ENCODE measurements at regions not wholly inside any gene's neighbourhood (a gene's known extent, or its start where the extent isn't known, plus 50 kb on each side); places are given as distances from the start of the nearest gene placed in this dataset.

- H3K4me1 ChIP-seq (ENCODE audit: control insufficient read depth in 5 of 5, insufficient read depth in 5 of 5, low read length in 5 of 5), result no peaks in the 10 kb centered on the region
- no peak for TF ChIP-seq CTCF (IDR thresholded peaks at IDR 0.05; ENCODE audit: control extremely low read depth, extremely low read depth)
- no peaks in the 10 kb centered on the region for H3K27me3 ChIP-seq (ENCODE audit: control insufficient read depth in 3 of 3, insufficient read depth in 3 of 3, low read length in 2 of 3)
- no peak overlapping the region for H3K9ac ChIP-seq (ENCODE audit: insufficient read depth in 1 of 2, low read length in 2 of 2)
- H3K4me3 ChIP-seq, result no peak overlapping the region
- no peaks in the 10 kb centered on the region for H3K36me3 ChIP-seq (ENCODE audit: control insufficient read depth in 4 of 4, insufficient read depth in 4 of 4, low read length in 4 of 4)
- 93 to 94% methylated on average over 8 of the region's 8 CpGs for WGBS, 2 donors
- H3K27ac ChIP-seq (ENCODE audit: low read depth in 1 of 2, low read length in 1 of 2), result no peak overlapping the region
- DNase-seq, result no peak
- no peak for ATAC-seq (ENCODE audit: insufficient read depth, low FRiP score)
- no peaks in the 10 kb centered on the region for H3K9me3 ChIP-seq (ENCODE audit: control insufficient read depth in 4 of 4, insufficient read depth in 3 of 4, low read length in 3 of 4)
Measured at GRCh38 chr4:184955636-184956035, 62.7 kb upstream of the HELT start.

DNA sequence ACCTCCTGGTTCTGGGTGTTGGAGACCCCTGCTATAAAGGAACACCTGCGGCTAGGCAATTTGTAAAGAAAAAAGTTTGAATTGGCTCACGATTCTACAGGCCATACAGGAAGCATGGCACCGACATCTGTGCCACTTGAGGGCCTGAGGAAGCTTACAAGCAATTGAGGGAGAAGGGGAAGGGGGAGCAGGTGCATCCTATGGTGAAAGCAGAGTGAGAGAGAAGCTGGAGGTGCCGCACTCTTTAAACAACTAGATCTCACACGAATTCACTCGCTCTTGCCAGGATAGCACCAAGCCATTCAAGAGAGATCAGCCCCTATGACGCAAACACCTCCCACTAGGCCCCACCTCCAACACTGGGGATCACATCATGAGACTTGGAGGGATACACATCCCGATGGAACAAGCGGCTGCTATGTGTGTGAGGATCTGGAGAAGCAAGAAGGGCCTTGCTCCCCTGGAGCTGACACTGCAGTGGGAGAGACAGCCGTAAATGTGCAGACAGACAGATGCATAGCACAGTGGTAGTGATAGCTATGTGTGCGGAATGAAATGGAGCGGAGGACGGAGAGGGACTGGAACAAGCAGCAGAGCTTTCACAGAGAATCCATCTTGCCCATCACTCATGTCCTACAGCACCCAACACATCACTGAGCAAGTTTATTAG is 60.7 kb upstream of the HELT start:
- WGBS, 2 donors, result 56 to 74% methylated on average over 13 of the region's 13 CpGs
- Histone ChIP-seq H3K36me3 (ENCODE audit: control insufficient read depth in 4 of 4, insufficient read depth in 4 of 4, low read length in 4 of 4) (no peaks in the 10 kb centered on the region), H3K4me3 (no peak overlapping the region), H3K4me1 (ENCODE audit: control insufficient read depth in 5 of 5, insufficient read depth in 5 of 5, low read length in 5 of 5) (no peaks in the 10 kb centered on the region), H3K9ac (ENCODE audit: insufficient read depth in 1 of 2, low read length in 2 of 2) (no peak overlapping the region), H3K9me3 (ENCODE audit: control insufficient read depth in 4 of 4, insufficient read depth in 3 of 4, low read length in 3 of 4) (no peaks in the 10 kb centered on the region), H3K27me3 (ENCODE audit: control insufficient read depth in 3 of 3, insufficient read depth in 3 of 3, low read length in 2 of 3) (no peaks in the 10 kb centered on the region), H3K27ac (ENCODE audit: low read depth in 1 of 2, low read length in 1 of 2) (no peak overlapping the region)
- DNase-seq (no peak), ATAC-seq (ENCODE audit: insufficient read depth, low FRiP score) (no peak)
- no peak for TF ChIP-seq CTCF (IDR thresholded peaks at IDR 0.05; ENCODE audit: control extremely low read depth, extremely low read depth)

GRCh38 chr4:184958127-184958922 is 60.0 kb upstream of the HELT start:
- no peak for ATAC-seq (ENCODE audit: insufficient read depth, low FRiP score)
- Histone ChIP-seq H3K27me3 (ENCODE audit: control insufficient read depth in 3 of 3, insufficient read depth in 3 of 3, low read length in 2 of 3) (no peaks in the 10 kb centered on the region), H3K9ac (ENCODE audit: insufficient read depth in 1 of 2, low read length in 2 of 2) (no peak overlapping the region), H3K9me3 (ENCODE audit: control insufficient read depth in 4 of 4, insufficient read depth in 3 of 4, low read length in 3 of 4) (no peaks in the 10 kb centered on the region), H3K36me3 (ENCODE audit: control insufficient read depth in 4 of 4, insufficient read depth in 4 of 4, low read length in 4 of 4) (no peaks in the 10 kb centered on the region), H3K27ac (ENCODE audit: low read depth in 1 of 2, low read length in 1 of 2) (no peak overlapping the region), H3K4me1 (ENCODE audit: control insufficient read depth in 5 of 5, insufficient read depth in 5 of 5, low read length in 5 of 5) (peaks cover 0 to 1% (median 0%) of the 10 kb centered on the region in 5 donors), H3K4me3 (no peak overlapping the region)
- DNase-seq, result no peak
- no peak for TF ChIP-seq CTCF (IDR thresholded peaks at IDR 0.05; ENCODE audit: control extremely low read depth, extremely low read depth)
- WGBS, 2 donors, result 62 to 82% methylated on average over 10 of the region's 10 CpGs
